OCI-LY3 (cell line): ENCODE measurements at regions not wholly inside any gene's neighbourhood (a gene's known extent, or its start where the extent isn't known, plus 50 kb on each side); places are given as distances from the start of the nearest gene placed in this dataset.

Experiments
- EZH2phosphoT487 ChIP-seq: fragments of 200-600 bp; shearing (Covaris generic); IDR thresholded peaks from 2 replicates; pipeline ENCODE4 v1.6.1; 2018; ENCODE audit warnings: antibody characterized with exemption, mixed run types, low read depth
- TF ChIP-seq, protein P1 (sequence below): fragments of 200-600, 300-600 bp; sonication (generic); IDR thresholded peaks from 2 replicates; pipeline ENCODE4 v1.5.1; 2014; ENCODE audit warnings: antibody characterized with exemption, low read length, low read depth

DNA sequence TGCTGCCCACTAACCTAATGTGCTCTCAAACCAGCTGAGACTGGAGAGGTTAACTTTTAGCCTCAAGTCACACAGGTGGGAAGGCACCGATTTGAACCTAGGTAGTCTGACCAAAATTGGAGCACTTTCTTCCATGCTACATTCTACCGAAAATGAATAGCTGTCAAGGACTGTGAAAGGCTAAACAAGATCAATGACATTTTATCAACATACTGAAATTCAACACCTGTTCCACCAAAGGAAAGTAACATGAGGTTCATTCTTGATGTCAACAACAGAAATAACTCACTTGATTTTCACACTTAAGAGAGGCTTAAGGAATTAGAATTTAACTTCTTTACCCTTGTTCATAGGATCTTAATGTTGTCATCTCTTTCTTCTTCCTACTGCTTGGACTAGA, 284.4 kb upstream of the MON1B start:
- TF ChIP-seq, protein P1, sequence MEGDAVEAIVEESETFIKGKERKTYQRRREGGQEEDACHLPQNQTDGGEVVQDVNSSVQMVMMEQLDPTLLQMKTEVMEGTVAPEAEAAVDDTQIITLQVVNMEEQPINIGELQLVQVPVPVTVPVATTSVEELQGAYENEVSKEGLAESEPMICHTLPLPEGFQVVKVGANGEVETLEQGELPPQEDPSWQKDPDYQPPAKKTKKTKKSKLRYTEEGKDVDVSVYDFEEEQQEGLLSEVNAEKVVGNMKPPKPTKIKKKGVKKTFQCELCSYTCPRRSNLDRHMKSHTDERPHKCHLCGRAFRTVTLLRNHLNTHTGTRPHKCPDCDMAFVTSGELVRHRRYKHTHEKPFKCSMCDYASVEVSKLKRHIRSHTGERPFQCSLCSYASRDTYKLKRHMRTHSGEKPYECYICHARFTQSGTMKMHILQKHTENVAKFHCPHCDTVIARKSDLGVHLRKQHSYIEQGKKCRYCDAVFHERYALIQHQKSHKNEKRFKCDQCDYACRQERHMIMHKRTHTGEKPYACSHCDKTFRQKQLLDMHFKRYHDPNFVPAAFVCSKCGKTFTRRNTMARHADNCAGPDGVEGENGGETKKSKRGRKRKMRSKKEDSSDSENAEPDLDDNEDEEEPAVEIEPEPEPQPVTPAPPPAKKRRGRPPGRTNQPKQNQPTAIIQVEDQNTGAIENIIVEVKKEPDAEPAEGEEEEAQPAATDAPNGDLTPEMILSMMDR, result no peak
- no peak for TF ChIP-seq EZH2phosphoT487
